ENCODE measurements at regions not wholly inside any gene's neighbourhood (a gene's known extent, or its start where the extent isn't known, plus 50 kb on each side); places are given as distances from the start of the nearest gene placed in this dataset.
A peak's percentile ranks its signal among the peaks of the same experiment; 100 is the strongest.

GRCh38 chr13:60332682-60333081 is 64.3 kb upstream of the TDRD3 start:
- TF ChIP-seq ZNF311 (tag by site-specific recombination; IDR thresholded peaks at IDR 0.05; ENCODE audit: borderline replicate concordance) (no peak), ZNF280D (tag by site-specific recombination; IDR thresholded peaks at IDR 0.05) (no peak), SCRT2 (tag by site-specific recombination; IDR thresholded peaks at IDR 0.05) (no peak), ZNF560 (tag by site-specific recombination; IDR thresholded peaks at IDR 0.05; ENCODE audit: borderline replicate concordance) (no peak)
- no peak overlapping the region for H3K4me3 ChIP-seq (ENCODE audit: low read depth, low read length)
- no peaks in the 10 kb centered on the region for H3K36me3 ChIP-seq (ENCODE audit: control insufficient read depth in 2 of 2, insufficient read depth in 1 of 2, low read length in 2 of 2)
- ChIA-PET CTCF (interaction anchor here (0.7 kb wide), 1 partner anchor 941 kb away, joined by 4 read pairs; no protein-coding TSS in a partner anchor), POLR2A (no interaction called here)
- H3K4me1 ChIP-seq (ENCODE audit: control insufficient read depth, insufficient read depth, low read length) = no peaks in the 10 kb centered on the region
- H3K9me3 ChIP-seq (ENCODE audit: control insufficient read depth, insufficient read depth, low read depth, low read length) = no peaks in the 10 kb centered on the region
- no peak overlapping the region for H3K27ac ChIP-seq (ENCODE audit: extremely low read depth, low read depth, low read length)

DNA sequence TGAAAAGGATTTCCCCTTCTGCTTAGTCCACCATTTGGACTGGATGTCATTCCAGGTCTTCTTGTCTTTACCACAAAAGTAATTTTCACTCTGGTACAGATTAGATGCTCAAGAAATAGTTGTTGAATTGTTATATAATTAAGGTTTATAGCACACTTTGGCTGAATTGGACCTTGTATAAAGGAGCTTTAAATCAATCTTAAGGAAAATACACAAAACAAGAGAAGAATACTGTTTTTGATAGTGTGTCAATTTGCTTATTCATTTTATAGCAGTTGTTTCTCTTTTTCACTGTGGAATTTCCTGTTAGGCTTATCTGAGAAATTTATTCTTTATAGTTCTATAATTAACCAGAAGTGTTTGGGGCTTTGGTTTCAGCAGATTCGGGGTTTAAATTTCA is 62.7 kb upstream of the TDRD3 start:
- no peak overlapping the region for H3K27ac ChIP-seq (ENCODE audit: extremely low read depth, low read depth, low read length)
- H3K9me3 ChIP-seq (ENCODE audit: control insufficient read depth, insufficient read depth, low read depth, low read length) = no peaks in the 10 kb centered on the region
- H3K4me1 ChIP-seq (ENCODE audit: control insufficient read depth, insufficient read depth, low read length) = no peaks in the 10 kb centered on the region
- no peak overlapping the region for H3K4me3 ChIP-seq (ENCODE audit: low read depth, low read length)
- ChIA-PET CTCF (interaction anchor here (0.7 to 1.0 kb wide), 2 partner anchors 98 to 657 kb away, joined by 3 to 6 read pairs; no protein-coding TSS in a partner anchor), POLR2A (no interaction called here)
- H3K36me3 ChIP-seq (ENCODE audit: control insufficient read depth in 2 of 2, insufficient read depth in 1 of 2, low read length in 2 of 2) = no peaks in the 10 kb centered on the region
- TF ChIP-seq ZBTB20 (tag by site-specific recombination; IDR thresholded peaks at IDR 0.05) = no peak
- TF ChIP-seq ZNF664 (tag by site-specific recombination; IDR thresholded peaks at IDR 0.05) = peak; percentile 24; the same call in 1 of the 2 replicates
- no peak for TF ChIP-seq ZSCAN16 (tag by site-specific recombination; IDR thresholded peaks at IDR 0.05)

GRCh38 chr13:60335531-60335930 is 61.5 kb upstream of the TDRD3 start:
- Histone ChIP-seq H3K9me3 (ENCODE audit: control insufficient read depth, insufficient read depth, low read depth, low read length) (no peaks in the 10 kb centered on the region), H3K27ac (ENCODE audit: extremely low read depth, low read depth, low read length) (no peak overlapping the region), H3K36me3 (ENCODE audit: control insufficient read depth in 2 of 2, insufficient read depth in 1 of 2, low read length in 2 of 2) (no peaks in the 10 kb centered on the region), H3K4me3 (ENCODE audit: low read depth, low read length) (no peak overlapping the region), H3K4me1 (ENCODE audit: control insufficient read depth, insufficient read depth, low read length) (no peaks in the 10 kb centered on the region)
- peak; percentile 59 for TF ChIP-seq ZNF654 (tag by site-specific recombination; IDR thresholded peaks at IDR 0.05; ENCODE audit: low read depth)
- no peak for TF ChIP-seq ZNF202 (tag by site-specific recombination; IDR thresholded peaks at IDR 0.05; ENCODE audit: borderline replicate concordance)
- TF ChIP-seq ZNF664 (tag by site-specific recombination; IDR thresholded peaks at IDR 0.05) = peak; percentile 58; the same call in 1 of the 2 replicates
- TF ChIP-seq ZNF416 (tag by site-specific recombination; IDR thresholded peaks at IDR 0.05) = no peak
- POLR2A ChIA-PET = no interaction called here
- CTCF ChIA-PET = interaction anchor here (0.7 to 1.2 kb wide), 4 partner anchors 9 to 655 kb away, joined by 3 to 7 read pairs (median 4); no protein-coding TSS in a partner anchor

DNA sequence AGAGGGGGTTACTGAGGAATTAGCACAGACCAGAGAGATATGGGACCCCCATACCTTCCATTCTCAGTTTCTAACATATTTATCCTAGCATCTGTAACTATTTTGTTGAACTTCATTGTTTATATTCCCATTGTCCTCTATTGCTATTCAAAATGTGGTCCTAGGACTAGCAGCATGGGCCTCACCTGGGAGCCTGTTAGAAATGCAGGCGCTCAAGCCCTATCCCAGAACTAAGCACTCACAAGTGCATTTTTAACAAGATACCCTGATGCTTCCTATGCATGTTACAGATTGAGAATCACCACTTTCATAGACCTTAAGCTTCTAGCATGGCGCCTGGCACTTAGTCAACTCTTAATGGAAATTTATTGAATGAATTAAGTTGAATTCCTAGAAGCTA is 58.3 kb upstream of the TDRD3 start:
- Histone ChIP-seq H3K4me1 (ENCODE audit: control insufficient read depth, insufficient read depth, low read length) (no peaks in the 10 kb centered on the region), H3K9me3 (ENCODE audit: control insufficient read depth, insufficient read depth, low read depth, low read length) (no peaks in the 10 kb centered on the region), H3K27ac (ENCODE audit: extremely low read depth, low read depth, low read length) (no peak overlapping the region), H3K36me3 (ENCODE audit: control insufficient read depth in 2 of 2, insufficient read depth in 1 of 2, low read length in 2 of 2) (no peaks in the 10 kb centered on the region), H3K4me3 (ENCODE audit: low read depth, low read length) (no peak overlapping the region)
- POLR2A ChIA-PET = no interaction called here
- CTCF ChIA-PET = interaction anchor here (0.6 to 0.7 kb wide), 3 partner anchors 73 to 661 kb away, joined by 3 read pairs; no protein-coding TSS in a partner anchor
- no peak for TF ChIP-seq GFI1B (tag by site-specific recombination; IDR thresholded peaks at IDR 0.05)
- TF ChIP-seq ZNF621 (tag by site-specific recombination; IDR thresholded peaks at IDR 0.05) = no peak
- no peak for TF ChIP-seq BCL11B (tag by site-specific recombination; IDR thresholded peaks at IDR 0.05; ENCODE audit: low read depth)
- no peak for TF ChIP-seq ZNF221 (tag by site-specific recombination; IDR thresholded peaks at IDR 0.05; ENCODE audit: borderline replicate concordance)
- no peak for TF ChIP-seq YY1 (tag by site-specific recombination; IDR thresholded peaks at IDR 0.05)
- no peak for TF ChIP-seq ZNF548 (tag by site-specific recombination; IDR thresholded peaks at IDR 0.05)
- TF ChIP-seq ZNF624 (tag by site-specific recombination; IDR thresholded peaks at IDR 0.05) = no peak
- TF ChIP-seq, protein P1, sequence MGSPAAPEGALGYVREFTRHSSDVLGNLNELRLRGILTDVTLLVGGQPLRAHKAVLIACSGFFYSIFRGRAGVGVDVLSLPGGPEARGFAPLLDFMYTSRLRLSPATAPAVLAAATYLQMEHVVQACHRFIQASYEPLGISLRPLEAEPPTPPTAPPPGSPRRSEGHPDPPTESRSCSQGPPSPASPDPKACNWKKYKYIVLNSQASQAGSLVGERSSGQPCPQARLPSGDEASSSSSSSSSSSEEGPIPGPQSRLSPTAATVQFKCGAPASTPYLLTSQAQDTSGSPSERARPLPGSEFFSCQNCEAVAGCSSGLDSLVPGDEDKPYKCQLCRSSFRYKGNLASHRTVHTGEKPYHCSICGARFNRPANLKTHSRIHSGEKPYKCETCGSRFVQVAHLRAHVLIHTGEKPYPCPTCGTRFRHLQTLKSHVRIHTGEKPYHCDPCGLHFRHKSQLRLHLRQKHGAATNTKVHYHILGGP (tag by site-specific recombination; IDR thresholded peaks at IDR 0.05) = no peak
- no peak for TF ChIP-seq ZBTB26 (tag by site-specific recombination; optimal IDR thresholded peaks at IDR 0.05)
- no peak for TF ChIP-seq TCF7L2 (IDR thresholded peaks at IDR 0.05; ENCODE audit: borderline replicate concordance, low read depth, low read length)
- TF ChIP-seq ZNF354C (tag by site-specific recombination; IDR thresholded peaks at IDR 0.05; ENCODE audit: borderline replicate concordance, low read depth) = no peak
- TF ChIP-seq ZNF416 (tag by site-specific recombination; IDR thresholded peaks at IDR 0.05) = no peak

Data from HEK293 (cell line).